Bone marrow (tissue), 2 donors: ENCODE measurements at regions not wholly inside any gene's neighbourhood (a gene's known extent, or its start where the extent isn't known, plus 50 kb on each side); places are given as distances from the start of the nearest gene placed in this dataset.

Source experiments
- DNase-seq, 2 donors: peaks; one replicate each; lab custom pipeline; 2025; lab: John Stamatoyannopoulos, UW

DNA sequence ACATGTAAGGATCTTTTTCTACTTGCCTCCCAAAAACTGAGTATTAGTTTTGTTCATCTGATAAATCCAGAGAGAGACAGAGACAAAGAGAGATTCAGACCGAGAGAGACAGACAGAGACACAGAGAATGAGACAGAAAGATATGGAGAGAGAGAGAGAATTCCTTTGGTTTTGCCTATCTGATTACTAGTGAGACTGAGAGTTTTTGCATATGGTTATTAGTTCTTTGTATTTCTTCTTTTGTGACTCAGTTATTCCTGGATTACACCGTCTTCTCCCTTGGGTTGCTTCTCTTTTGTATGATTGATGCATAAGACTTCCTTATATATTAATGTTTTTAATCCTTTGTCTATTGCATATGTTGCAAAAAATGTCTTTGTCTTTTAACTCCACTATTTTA is 91.2 kb upstream of the SPATA31C2 start:
- no peak for DNase-seq

- no peak for DNase-seq
Measured at GRCh38 chr9:88224938-88225337, 86.7 kb upstream of the SPATA31C2 start.

DNA sequence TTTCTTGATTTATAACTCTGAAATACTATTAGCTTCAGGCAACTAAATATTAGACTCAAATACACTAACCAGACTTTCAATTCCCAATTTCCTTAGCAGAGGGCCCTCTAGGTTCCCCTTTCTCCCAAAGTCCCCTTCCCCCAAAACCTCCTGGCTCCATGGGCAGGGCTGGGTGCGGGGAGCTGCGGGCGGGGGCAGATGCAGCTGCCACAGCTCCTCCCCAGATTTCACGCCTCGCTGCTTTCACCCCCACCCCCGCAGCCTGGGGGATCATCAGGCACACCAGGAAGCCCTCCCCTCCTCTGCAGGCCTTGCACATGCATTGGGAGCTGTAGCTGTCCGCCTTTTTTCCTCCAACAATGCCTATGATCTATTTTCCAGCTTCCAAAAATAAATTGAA is 82.8 kb upstream of the SPATA31C2 start:
- DNase-seq: no peak

GRCh38 chr9:88220652-88221051 is 82.4 kb upstream of the SPATA31C2 start:
- no peak for DNase-seq

- DNase-seq: no peak
Measured at GRCh38 chr9:88219601-88220000, 81.3 kb upstream of the SPATA31C2 start.

- no peak for DNase-seq
Measured at GRCh38 chr9:88218726-88219125, 80.5 kb upstream of the SPATA31C2 start.

DNA sequence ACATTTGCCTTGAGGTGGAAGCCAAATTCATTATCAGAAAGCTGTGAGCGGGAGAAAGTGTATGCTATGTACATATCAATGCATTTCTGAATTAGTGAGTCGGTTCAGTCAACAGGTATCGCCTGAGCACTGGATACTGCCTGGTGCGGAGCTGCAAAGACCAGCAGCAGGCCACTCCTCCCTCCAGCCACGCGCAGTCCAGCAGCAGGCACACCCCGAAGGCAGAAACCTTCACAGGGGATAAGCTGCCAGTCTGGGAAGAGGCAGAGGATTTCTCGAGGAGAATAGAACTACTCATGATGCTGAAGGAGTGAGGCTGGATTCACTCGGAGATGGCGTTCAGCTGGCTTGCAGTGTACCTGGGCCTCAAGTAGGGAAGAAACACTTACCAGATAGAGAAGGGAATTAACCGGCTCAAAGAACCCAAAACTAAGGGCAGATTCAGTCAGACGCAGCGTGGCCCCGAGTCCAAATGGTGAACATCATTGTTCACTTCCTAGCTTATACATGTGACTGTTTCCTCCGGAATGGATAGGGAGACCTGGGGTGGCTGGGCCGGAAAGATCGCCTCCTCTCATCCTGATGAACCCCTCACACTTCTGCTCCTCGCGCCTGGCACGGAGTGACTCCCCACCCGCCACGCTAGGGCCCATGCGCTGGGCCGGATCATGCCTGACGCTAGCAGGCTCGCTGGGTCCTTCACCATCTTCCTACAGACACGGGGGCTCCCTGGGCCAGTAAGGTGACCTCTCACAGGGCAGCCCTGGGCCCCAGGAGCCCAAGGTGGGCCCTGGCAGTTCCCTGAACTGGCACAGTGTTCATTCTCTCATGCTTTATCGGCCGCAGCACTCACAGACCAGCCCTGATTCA is 78.1 kb upstream of the SPATA31C2 start:
- no peak for DNase-seq

- DNase-seq: no peak
Measured at GRCh38 chr9:88215196-88216125, 77.2 kb upstream of the SPATA31C2 start.

DNA sequence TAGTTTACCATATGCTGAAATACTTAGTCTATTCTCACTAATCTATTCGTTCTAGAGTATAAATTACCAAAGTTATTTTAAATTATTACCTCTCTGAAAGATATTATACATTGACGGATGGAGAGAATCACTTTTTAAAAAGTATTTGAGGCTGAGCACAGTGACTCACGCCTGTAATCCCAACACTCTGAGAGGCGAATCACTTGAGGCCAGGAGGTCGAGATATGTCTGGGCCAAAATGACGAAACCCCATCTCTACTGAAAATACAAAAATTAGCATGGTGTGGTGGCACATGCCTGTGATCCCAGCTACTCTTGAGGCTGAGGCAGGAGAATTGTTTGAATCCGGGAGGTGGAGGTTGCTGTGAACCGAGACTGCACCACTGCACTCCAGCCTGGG is 64.0 kb upstream of the SPATA31C2 start:
- DNase-seq: no peak

DNA sequence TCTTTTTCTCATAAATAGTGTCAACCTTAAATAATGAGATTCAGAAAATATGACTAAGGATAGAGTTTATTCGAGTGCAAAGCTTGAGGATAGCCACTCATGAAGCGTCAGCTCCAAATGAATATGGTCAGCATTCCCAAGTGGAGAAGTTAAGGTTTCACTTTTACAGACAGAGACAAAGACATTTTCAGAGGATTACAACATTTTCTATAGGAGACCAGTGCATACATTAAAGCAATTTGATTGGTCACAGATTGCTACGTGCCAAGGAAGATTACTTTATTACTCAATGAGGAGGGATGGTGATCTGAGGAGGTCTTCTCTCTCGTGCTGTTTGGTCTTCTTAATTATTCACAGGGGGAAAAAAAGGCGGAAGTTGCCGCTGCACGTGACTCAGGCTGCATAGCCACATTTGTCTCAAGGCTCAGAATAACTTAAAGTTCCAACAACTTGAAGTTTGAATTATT is 60.1 kb upstream of the SPATA31C2 start:
- no peak for DNase-seq

GRCh38 chr9:88197781-88198340 is 59.6 kb upstream of the SPATA31C2 start:
- DNase-seq: no peak

- DNase-seq: no peak
Measured at GRCh38 chr9:88197016-88197415, 58.7 kb upstream of the SPATA31C2 start.

DNA sequence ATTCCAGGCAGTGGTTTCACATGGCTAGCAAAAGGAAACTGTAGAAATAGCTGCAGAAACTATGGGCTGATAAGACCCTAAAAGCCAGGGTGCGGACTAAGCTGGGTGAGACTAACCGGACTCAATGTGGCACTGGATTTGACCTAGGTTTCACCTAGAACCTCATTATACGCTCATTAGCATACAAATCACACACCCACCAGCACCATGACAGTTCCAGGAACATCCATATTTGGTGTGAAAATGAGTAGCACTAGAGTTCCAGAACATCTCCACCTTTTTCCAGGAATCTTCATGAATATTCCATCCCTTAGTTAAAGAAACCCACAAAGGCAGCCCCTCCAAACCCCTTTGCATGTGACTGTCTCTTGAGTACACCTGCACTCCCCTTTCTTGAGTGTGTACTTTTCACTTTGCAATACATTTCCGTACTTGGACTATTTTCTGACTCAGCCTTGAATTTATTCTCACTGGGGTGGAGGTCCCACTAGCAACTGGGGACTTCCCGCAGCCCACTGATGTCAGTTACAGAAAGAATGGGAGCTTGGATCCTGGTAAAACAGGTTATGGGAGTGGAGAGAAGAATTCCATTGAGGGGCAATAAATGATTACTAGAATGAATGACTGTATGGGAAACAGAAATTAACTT is 58.0 kb upstream of the SPATA31C2 start:
- DNase-seq: no peak

DNA sequence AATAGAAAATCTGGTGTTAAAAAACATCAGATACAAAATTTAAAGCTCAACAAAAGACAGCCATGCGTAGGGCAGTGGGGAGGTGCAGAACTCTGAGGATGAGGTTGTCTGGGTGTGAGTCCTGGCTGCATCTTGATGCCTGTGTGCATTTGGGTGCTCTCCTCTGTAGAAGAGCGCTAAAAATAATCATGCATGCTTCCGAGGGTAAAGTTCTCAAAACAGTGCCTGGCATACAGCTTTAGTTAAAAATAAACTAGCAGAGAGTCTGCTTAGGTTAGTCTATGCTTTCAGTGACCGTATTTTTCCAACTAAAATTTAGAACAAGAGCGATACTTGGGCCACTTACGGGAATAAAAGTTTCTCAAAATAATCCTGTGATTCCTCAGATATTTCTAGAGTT is 55.5 kb upstream of the SPATA31C2 start:
- no peak for DNase-seq

- DNase-seq: no peak
Measured at GRCh38 chr9:88191456-88191855, 53.2 kb upstream of the SPATA31C2 start.

DNA sequence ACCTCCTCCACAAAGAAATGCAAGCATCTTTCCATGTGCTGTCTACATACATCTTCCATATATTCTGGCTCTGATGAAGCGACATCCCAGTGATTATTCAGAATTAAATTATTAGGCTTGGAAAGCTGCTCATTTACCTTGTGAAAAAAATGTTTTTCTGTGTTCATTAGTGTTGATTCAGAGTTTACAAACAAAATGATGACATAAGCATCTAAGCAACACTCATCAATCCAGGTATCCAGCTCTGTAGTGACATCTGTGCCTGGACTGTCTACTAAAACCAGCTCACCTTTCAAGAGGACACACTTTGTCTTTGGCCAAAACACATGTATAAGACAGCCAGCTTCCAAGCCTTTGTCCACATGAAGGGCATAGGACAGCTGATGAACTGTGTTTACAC is 51.1 kb upstream of the SPATA31C2 start:
- no peak for DNase-seq
